ENCODE measurements at regions not wholly inside any gene's neighbourhood (a gene's known extent, or its start where the extent isn't known, plus 50 kb on each side); places are given as distances from the start of the nearest gene placed in this dataset.

DNA sequence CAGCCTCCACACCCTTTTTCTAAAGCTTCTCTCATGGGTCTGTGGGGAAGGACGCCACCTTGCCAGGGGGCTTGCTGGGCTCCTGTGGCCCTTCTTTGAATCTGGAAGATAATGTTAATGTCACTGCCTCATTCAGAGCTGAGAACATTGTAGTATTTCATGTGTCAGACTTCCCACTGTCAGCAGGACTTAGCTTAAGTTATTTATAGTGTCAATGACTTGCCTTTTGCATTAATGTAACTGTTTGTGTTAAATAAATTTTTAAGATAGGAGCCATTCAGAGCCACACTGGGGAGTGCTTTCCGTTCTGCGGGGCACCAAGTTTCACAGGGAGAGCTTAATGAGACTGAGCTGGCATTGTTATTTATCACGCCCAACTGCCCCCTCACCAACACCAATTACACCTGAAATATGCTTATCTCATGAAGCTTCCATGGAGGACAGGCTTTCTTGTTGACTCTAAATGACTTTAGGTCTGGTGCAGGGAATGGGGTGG, 226.9 kb upstream of the UBL3 start:
- TF ChIP-seq, protein P1, sequence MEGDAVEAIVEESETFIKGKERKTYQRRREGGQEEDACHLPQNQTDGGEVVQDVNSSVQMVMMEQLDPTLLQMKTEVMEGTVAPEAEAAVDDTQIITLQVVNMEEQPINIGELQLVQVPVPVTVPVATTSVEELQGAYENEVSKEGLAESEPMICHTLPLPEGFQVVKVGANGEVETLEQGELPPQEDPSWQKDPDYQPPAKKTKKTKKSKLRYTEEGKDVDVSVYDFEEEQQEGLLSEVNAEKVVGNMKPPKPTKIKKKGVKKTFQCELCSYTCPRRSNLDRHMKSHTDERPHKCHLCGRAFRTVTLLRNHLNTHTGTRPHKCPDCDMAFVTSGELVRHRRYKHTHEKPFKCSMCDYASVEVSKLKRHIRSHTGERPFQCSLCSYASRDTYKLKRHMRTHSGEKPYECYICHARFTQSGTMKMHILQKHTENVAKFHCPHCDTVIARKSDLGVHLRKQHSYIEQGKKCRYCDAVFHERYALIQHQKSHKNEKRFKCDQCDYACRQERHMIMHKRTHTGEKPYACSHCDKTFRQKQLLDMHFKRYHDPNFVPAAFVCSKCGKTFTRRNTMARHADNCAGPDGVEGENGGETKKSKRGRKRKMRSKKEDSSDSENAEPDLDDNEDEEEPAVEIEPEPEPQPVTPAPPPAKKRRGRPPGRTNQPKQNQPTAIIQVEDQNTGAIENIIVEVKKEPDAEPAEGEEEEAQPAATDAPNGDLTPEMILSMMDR (IDR thresholded peaks at IDR 0.05) = no peak
- TF ChIP-seq EP300 (IDR thresholded peaks at IDR 0.05; ENCODE audit: borderline replicate concordance in 1 of 2, low read depth in 1 of 2, low read length in 1 of 2) = no peak
- TF ChIP-seq, protein P2, sequence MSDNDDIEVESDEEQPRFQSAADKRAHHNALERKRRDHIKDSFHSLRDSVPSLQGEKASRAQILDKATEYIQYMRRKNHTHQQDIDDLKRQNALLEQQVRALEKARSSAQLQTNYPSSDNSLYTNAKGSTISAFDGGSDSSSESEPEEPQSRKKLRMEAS (IDR thresholded peaks at IDR 0.05; ENCODE audit: low read depth) = no peak
- no peak for TF ChIP-seq NRF1 (IDR thresholded peaks at IDR 0.05; ENCODE audit: low read depth, low read length)
- no peak for TF ChIP-seq RFX5 (IDR thresholded peaks at IDR 0.05; ENCODE audit: low read length)
- TF ChIP-seq EZH2phosphoT487 (IDR thresholded peaks at IDR 0.05; ENCODE audit: borderline replicate concordance, low read depth) = no peak
- no peak for TF ChIP-seq TCF12 (IDR thresholded peaks at IDR 0.05)
- TF ChIP-seq RAD21 (IDR thresholded peaks at IDR 0.05; ENCODE audit: low read length) = no peak
- TF ChIP-seq, protein P3, sequence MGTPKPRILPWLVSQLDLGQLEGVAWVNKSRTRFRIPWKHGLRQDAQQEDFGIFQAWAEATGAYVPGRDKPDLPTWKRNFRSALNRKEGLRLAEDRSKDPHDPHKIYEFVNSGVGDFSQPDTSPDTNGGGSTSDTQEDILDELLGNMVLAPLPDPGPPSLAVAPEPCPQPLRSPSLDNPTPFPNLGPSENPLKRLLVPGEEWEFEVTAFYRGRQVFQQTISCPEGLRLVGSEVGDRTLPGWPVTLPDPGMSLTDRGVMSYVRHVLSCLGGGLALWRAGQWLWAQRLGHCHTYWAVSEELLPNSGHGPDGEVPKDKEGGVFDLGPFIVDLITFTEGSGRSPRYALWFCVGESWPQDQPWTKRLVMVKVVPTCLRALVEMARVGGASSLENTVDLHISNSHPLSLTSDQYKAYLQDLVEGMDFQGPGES (IDR thresholded peaks at IDR 0.05; ENCODE audit: low read depth, low read length) = no peak
- TF ChIP-seq POLR2AphosphoS5 (IDR thresholded peaks at IDR 0.05; ENCODE audit: low read depth, low read length) = no peak

Measured in SK-N-SH (cell line).